ENCODE measurements at regions not wholly inside any gene's neighbourhood (a gene's known extent, or its start where the extent isn't known, plus 50 kb on each side); places are given as distances from the start of the nearest gene placed in this dataset.

DNA sequence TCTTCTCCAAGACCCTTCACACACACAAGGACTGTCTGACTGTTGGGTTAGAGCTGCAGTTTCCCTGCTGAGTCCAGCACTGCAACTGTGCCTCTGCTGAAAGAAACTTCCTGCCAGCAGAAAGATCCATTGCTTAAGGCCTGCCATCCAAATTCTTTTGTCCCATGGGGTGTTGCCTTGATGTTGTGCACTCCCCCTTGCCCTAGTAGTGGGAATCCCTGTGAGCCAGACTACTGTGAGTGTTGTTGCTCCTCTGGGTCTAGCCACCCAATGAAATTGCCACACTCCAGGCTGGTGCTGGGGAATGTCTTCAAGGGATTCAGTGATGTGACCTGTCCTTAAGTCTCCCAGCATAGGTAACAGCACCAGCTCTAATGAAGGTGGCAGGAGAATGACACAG, 166.6 kb upstream of the PDE3A start:
- DNase-seq (ENCODE audit: extremely low spot score), result no peak
- TF ChIP-seq, protein P1, sequence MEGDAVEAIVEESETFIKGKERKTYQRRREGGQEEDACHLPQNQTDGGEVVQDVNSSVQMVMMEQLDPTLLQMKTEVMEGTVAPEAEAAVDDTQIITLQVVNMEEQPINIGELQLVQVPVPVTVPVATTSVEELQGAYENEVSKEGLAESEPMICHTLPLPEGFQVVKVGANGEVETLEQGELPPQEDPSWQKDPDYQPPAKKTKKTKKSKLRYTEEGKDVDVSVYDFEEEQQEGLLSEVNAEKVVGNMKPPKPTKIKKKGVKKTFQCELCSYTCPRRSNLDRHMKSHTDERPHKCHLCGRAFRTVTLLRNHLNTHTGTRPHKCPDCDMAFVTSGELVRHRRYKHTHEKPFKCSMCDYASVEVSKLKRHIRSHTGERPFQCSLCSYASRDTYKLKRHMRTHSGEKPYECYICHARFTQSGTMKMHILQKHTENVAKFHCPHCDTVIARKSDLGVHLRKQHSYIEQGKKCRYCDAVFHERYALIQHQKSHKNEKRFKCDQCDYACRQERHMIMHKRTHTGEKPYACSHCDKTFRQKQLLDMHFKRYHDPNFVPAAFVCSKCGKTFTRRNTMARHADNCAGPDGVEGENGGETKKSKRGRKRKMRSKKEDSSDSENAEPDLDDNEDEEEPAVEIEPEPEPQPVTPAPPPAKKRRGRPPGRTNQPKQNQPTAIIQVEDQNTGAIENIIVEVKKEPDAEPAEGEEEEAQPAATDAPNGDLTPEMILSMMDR (IDR thresholded peaks at IDR 0.05; ENCODE audit: control extremely low read depth, extremely low read depth, low read depth, missing control alignments), result no peak
- POLR2A ChIA-PET, result no interaction called here
- CTCF ChIA-PET, result interaction anchor here (0.9 to 2.5 kb wide), 5 partner anchors 10 to 79 kb away, joined by 3 to 7 read pairs (median 3); no protein-coding TSS in a partner anchor

DNA sequence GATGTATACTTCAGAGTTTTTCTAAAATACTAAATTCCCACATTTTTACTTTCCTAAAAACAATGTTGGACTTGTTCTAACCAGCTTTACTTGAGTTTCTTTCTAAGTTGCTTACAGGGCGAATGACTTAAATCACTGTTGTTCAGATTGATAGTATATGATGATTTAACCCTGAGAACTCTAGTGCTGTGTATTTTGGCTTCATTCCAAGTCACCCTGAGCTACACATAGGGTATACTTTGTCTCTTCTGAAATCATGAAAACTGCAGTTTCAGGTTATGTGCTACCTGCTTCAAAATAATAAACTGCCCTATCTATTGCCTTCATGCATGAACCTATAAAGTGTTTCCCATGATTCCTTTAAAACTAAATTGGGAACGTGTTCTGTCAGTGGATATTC, 162.5 kb upstream of the PDE3A start:
- ChIA-PET POLR2A (no interaction called here), CTCF (no interaction called here)
- no peak for DNase-seq (ENCODE audit: extremely low spot score)
- TF ChIP-seq, protein P1 (IDR thresholded peaks at IDR 0.05; ENCODE audit: control extremely low read depth, extremely low read depth, low read depth, missing control alignments), result no peak

DNA sequence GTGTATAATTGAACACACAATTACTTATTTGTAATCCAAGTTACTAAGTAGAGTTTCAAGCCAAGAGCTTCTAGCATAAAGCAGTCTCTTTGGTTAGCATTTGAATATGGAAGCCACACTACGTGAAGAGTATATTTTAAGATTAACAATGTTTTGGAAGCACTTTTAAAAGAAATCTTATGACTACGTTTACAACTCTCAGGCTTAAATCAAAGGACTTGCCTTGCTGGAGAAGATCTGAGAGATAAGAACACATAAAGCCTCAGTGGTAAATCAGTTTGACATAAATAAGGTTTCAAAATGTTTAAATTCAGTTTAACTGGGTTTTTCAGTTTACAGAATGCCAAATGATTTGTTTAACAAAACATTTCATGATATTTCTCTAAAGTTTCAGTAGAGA, 161.9 kb upstream of the PDE3A start:
- TF ChIP-seq, protein P1 (IDR thresholded peaks at IDR 0.05; ENCODE audit: control extremely low read depth, extremely low read depth, low read depth, missing control alignments), result no peak
- POLR2A ChIA-PET, result no interaction called here
- no peak for DNase-seq (ENCODE audit: extremely low spot score)
- CTCF ChIA-PET, result no interaction called here

GRCh38 chr12:20210621-20211215, 157.6 kb upstream of the PDE3A start:
- CTCF ChIA-PET, result interaction anchor here (1.5 kb wide), 2 partner anchors 17 to 85 kb away, joined by 3 to 5 read pairs; no protein-coding TSS in a partner anchor
- TF ChIP-seq, protein P1 (IDR thresholded peaks at IDR 0.05; ENCODE audit: control extremely low read depth, extremely low read depth, low read depth, missing control alignments), result no peak
- DNase-seq (ENCODE audit: extremely low spot score), result no peak
- POLR2A ChIA-PET, result no interaction called here

DNA sequence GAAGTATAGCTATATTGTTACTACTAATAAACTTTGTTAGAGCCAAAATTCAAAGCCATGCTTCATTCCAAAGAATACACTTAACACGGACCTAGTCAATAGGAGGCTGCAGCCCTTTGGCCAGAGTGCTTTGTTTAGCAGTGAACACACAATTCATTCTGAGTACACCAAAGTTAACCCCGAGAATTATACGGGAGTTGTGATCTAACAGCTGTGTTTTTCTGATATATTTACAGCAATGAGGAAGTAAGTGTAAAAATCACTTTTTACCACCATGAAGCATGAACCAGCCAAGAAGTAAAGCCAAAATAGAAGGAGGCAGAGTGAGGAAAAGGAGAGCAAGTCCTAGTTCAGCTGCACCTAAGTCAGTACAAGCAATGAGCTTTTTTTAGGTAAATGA, 156.8 kb upstream of the PDE3A start:
- POLR2A ChIA-PET, result no interaction called here
- CTCF ChIA-PET, result interaction anchor here (0.9 to 1.5 kb wide), 4 partner anchors 10 to 86 kb away, joined by 3 to 5 read pairs (median 4); no protein-coding TSS in a partner anchor

GRCh38 chr12:20211981-20212421, 156.3 kb upstream of the PDE3A start:
- TF ChIP-seq, protein P1 (IDR thresholded peaks at IDR 0.05; ENCODE audit: control extremely low read depth, extremely low read depth, low read depth, missing control alignments), result no peak
- CTCF ChIA-PET, result interaction anchor here (0.9 to 1.5 kb wide), 3 partner anchors 11 to 19 kb away, joined by 3 to 5 read pairs (median 4); no protein-coding TSS in a partner anchor
- DNase-seq (ENCODE audit: extremely low spot score), result no peak
- POLR2A ChIA-PET, result no interaction called here

More for the DNA sequence above, 156.8 kb upstream of the PDE3A start:
- TF ChIP-seq, protein P1 (IDR thresholded peaks at IDR 0.05; ENCODE audit: control extremely low read depth, extremely low read depth, low read depth, missing control alignments), result no peak
- DNase-seq (ENCODE audit: extremely low spot score), result no peak

Measured in GM10248 (cell line).